OCI-LY7 (cell line): ENCODE measurements at regions not wholly inside any gene's neighbourhood (a gene's known extent, or its start where the extent isn't known, plus 50 kb on each side); places are given as distances from the start of the nearest gene placed in this dataset.

ENCODE experiments used
- EZH2phosphoT487 ChIP-seq: fragments of 200-600 bp; sonication (generic); IDR thresholded peaks from 2 replicates; pipeline ENCODE4 v1.6.1; 2018; ENCODE audit warnings: low read depth, borderline replicate concordance, mild to moderate bottlenecking, mixed run types, antibody characterized with exemption, low read length, moderate library complexity, mixed read lengths
- TF ChIP-seq, protein P1 (sequence below): fragments of 200-600 bp; sonication (generic); conservative IDR thresholded peaks from 2 replicates; pipeline ENCODE4 v1.5.1; 2014; ENCODE audit warnings: mild to moderate bottlenecking, antibody characterized with exemption, low read length, moderate library complexity, mixed read lengths

DNA sequence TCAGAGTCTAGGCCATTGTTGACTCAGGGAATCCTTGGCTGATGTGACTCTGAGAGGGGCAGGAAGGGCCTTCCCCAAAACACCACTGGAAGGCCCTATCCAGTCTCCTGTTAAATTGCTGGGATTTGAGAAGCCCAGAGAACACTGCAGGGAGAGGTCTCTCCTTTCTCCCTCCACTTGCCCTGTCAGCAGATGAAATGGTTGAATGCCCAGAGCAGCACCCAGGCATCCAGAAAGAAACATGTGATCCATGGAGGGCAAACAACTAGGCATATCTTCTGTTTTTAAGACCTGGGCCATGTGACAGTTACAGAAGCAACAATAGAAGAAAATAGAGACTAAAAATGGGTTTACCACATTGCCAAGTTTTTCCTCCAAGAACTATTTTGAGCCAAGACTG is 291.1 kb downstream of the QDPR start:
- TF ChIP-seq, protein P1, sequence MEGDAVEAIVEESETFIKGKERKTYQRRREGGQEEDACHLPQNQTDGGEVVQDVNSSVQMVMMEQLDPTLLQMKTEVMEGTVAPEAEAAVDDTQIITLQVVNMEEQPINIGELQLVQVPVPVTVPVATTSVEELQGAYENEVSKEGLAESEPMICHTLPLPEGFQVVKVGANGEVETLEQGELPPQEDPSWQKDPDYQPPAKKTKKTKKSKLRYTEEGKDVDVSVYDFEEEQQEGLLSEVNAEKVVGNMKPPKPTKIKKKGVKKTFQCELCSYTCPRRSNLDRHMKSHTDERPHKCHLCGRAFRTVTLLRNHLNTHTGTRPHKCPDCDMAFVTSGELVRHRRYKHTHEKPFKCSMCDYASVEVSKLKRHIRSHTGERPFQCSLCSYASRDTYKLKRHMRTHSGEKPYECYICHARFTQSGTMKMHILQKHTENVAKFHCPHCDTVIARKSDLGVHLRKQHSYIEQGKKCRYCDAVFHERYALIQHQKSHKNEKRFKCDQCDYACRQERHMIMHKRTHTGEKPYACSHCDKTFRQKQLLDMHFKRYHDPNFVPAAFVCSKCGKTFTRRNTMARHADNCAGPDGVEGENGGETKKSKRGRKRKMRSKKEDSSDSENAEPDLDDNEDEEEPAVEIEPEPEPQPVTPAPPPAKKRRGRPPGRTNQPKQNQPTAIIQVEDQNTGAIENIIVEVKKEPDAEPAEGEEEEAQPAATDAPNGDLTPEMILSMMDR, result no peak
- no peak for TF ChIP-seq EZH2phosphoT487
